SHP77 treated with DMSO at 0.1 percent for 48 hours (cell line): ENCODE measurements at regions not wholly inside any gene's neighbourhood (a gene's known extent, or its start where the extent isn't known, plus 50 kb on each side); places are given as distances from the start of the nearest gene placed in this dataset.
A peak's percentile ranks its signal among the peaks of the same experiment; 100 is the strongest.
"Not testable (repeated sequence)": the region's sequence is repeated elsewhere in the genome, so short reads cannot be mapped to it uniquely, and the experiment has no call there.

Experiments used
- DNase-seq: peaks from one replicate; lab custom pipeline; 2025; lab: John Stamatoyannopoulos, UW

DNA sequence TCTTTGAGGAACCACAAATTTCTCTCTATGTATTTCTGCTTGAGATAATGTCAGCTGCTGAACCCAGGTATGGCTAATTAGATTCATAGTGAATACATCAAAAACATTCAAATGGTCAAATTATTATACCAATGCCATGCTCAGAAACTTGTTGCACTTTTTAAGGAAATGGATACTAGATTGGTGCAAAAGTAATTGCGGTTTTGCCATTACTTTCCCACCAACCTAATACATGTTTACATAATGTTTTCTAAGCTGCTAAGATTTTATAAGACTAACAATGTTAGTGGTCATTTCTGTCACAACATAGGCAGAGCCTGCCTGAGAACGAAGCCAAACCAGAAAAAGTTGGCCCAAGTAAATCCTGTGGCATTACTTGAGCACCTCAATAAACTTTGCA is 568.2 kb upstream of the LRATD1 start:
- no peak for DNase-seq

- no peak for DNase-seq
Measured at GRCh38 chr2:14072338-14072737, 560.2 kb upstream of the LRATD1 start.

GRCh38 chr2:14074691-14075090 is 557.8 kb upstream of the LRATD1 start:
- no peak for DNase-seq

- no peak for DNase-seq
Measured at GRCh38 chr2:14079576-14079975, 552.9 kb upstream of the LRATD1 start.

- no peak for DNase-seq
Measured at GRCh38 chr2:14081521-14081920, 551.0 kb upstream of the LRATD1 start.

GRCh38 chr2:14082640-14083039 is 549.9 kb upstream of the LRATD1 start:
- DNase-seq = no peak

DNA sequence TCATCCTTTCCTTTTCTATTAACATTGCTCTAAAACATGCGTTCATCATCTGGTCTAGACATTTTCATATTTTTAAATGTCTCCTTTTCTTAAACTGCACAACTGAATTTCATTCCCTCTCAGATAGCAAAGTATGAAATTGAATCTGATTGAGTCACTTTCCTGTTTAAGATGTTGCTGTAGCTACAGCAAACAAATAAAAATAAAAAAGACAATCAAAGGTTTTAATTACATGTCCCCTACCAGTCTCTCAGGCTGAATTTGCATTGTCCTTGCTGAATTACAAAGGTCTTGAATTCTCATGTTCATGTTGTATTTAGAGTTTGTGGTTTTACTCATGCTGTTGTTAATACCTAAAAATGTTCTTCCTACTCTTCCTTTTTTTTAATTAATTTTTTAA is 537.9 kb upstream of the LRATD1 start:
- DNase-seq = no peak

DNA sequence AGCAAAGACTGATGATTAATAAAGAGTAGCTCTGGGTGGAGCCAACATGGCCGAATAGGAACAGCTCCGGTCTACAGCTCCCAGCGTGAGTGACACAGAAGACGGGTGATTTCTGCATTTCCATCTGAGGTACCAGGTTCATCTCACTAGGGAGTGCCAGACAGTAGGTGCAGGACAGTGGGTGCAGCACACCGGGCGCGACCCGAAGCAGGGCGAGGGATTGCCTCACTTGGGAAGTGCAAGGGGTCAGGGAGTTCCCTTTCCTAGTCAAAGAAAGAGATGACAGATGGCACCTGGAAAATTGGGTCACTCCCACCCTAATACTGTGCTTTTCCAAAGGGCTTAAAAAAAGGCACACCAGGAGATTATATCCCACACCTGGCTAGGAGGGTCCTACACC is 533.4 kb upstream of the LRATD1 start:
- DNase-seq = not testable (repeated sequence)

GRCh38 chr2:14114275-14114674 is 518.2 kb upstream of the LRATD1 start:
- DNase-seq = no peak

DNA sequence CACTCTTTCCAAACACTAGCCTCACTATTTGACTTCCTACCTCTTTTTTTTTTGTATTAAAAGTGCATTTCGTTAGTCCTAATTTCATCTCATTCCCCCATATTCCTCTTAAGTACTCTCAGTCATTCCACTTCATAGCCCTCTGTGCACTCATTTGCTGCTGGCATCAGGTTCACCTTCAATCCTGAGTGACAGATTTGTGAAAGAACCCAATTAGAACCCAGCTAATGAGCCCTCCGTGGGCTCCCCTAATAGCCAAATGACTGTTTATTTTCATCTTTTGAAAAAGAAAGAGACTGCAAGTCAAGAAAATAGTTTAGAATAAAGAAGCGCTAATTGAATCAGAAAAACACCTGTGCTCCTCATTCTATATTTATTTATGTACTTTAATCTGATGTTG is 512.1 kb upstream of the LRATD1 start:
- DNase-seq = no peak

- no peak for DNase-seq
Measured at GRCh38 chr2:14123436-14124103, 508.9 kb upstream of the LRATD1 start.

- DNase-seq = no peak
Measured at GRCh38 chr2:14125624-14126293, 506.8 kb upstream of the LRATD1 start.

DNA sequence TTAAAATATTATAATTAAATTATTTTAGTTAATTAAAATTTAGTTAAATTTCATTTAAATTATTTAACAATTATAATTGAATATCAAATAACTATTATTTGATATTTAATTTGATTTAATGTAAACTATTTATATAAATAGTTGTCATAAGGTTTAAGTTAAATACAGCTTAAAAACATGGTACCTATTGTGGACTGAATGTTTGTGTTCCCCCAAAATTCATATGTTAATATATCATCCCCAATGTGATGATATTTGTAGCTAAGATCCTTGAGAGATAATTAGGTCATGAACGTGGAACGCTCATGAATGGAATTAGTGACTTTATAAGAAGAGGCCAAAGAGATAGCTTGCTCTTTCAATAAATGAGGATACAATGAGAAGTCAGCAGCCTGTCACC is 505.7 kb upstream of the LRATD1 start:
- no peak for DNase-seq

DNA sequence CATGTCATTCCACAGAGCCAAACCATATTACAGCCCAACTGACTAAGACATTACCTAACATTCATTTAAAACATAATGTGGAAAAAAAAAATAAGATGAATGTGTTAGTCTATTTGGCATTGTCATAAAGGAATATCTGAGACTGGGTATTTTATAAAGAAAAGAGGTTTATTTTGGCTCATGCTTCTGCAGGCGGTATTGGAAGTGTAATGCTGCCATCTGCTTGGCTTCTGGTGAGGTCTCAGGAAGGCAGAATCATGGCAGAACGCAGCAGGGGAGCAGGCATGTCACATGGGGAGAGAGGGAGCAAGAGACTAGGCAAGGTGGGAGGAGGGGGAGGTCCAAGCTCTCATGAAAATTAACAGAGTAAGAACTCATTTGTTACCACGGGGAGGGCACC is 504.8 kb upstream of the LRATD1 start:
- no peak for DNase-seq

- DNase-seq = no peak
Measured at GRCh38 chr2:14132386-14132785, 500.1 kb upstream of the LRATD1 start.

DNA sequence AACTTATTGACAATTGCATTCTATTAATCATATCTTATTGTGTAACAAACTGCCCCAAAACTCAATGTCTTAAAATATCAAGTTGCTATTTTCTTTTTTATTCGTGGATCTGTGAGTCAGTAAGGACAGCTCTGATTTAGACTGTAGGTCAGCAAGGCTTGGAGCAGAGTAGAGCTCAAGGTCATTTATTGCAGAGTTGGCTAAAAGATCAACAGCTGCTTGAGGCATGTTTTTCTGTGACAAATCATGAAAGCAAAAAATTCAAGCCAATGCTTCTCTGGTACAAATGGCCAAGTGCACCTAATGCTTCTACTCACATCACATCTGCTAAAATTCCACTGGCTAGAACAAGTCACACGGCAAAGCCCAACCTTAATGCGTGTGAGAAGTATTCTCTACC is 497.7 kb upstream of the LRATD1 start:
- DNase-seq = no peak

DNA sequence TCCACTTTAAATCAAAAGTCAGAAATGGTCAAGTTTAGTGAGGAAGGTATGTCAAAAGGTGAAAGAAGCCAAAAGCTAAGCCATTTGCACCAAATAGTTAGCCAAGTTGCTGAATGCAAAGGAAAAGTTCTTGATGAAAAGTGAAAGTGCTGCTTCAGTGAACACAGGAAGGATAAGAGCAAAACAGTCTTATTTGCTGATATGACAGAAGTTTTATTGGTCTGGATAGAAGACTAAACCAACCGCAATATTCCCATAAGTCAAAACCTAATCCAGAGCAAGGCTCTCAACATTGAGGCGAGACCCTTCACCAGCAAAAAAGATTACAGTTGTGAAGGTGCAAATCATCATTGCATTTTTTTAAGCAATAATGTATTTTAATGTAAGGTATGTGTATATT is 496.5 kb upstream of the LRATD1 start:
- DNase-seq = no peak

GRCh38 chr2:14137643-14138042 is 494.9 kb upstream of the LRATD1 start:
- DNase-seq = peak; percentile 13

DNA sequence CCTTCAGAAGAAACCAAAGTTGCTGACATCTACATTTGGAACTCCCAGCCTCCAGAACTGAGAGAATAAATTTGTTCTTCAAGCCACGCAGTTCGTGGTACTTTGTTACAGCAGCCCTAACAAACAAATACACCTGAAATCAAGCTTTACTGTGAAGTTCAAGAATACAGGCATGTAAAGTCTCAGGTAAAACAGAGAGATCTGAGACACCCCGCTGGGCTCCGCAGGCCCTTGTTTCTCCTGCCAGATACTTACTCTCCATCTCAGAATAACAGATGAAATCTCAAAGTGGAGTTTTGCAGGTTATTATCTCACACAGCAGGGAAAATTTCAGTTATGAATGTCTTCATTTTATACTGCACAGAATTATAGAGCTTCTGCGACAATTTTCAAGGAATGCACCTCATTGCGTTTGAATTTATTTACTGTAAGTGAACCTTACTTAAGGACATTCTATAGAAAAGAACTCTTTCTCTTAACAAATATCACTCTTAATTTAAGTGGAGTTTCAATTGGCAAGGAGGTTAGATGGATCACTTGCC is 492.4 kb upstream of the LRATD1 start:
- no peak for DNase-seq

DNA sequence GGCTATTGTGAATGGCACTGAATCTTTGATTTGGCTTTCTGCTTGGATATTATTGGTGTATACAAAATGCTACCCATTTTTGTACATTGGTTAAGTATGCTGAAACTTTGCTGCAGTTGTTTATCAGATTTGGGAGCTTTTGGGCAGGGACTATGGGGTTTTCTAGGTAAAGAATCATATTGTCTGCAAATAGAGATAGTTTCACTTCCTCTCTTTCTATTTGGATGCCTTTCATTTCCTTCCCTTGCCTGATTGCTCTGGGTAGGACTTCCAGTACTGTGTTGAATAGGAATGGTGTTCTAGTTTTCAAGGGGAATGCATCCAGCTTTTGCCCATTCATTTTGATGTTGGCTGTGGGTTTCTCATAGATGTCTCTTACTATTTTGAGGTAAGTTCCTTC is 489.1 kb upstream of the LRATD1 start:
- no peak for DNase-seq

DNA sequence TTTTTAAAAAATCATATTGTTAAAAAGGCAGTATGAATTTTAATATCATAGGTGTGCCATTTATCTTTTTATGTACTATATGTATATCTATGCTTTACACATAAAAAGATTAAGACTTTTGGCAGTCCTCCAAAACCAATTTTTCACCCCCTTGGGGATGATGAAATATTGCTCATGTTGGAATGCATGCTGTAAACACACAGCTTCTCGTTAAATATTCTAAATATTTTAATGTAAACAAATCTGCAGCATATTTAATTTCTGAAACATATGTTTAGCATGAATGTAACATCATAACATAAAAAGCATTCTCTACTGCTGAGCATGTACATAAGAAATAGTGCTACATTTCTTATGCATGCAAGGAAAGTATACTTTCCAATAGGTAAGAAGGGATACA is 484.3 kb upstream of the LRATD1 start:
- DNase-seq = no peak

DNA sequence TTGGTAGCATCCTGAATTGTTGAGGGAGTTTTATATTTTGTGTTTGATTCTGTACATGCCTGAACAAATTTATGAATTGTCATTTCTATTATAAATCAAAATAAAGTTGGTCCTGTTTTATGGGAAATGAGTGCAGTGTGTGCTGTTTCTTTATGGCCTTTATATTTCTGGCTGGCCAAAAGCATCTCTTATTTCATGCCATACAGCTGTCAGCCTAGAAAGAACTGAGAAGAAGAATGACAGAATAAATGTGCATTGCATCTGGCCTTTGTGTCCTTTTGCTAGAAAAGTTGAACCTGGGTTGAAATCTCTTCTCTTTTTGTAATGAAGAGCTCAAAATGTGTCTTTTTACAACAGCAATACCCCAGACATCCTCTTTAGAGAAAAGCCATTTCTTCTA is 474.7 kb upstream of the LRATD1 start:
- no peak for DNase-seq

DNA sequence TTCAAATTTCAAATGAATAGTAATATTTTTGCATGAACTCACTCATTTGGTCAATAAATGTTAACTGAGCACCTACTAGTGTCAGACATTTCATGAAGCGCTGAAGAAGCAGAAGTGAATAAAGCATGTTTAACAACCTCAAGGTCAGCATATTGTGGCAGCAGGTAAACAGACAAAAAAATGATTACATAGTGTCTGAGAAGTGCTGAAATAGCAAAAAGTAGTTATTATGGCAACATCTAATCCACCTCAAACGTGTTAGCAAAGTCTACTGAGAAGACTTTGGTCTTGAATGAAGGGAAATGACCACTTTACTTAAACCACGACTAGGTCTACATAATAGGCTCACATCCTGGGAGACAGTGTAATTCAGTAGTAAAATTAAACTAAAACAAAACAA is 452.2 kb upstream of the LRATD1 start:
- DNase-seq = no peak
